DOHH2 (cell line): ENCODE measurements at regions not wholly inside any gene's neighbourhood (a gene's known extent, or its start where the extent isn't known, plus 50 kb on each side); places are given as distances from the start of the nearest gene placed in this dataset.

Experiments
- H3F3A ChIP-seq: fragments of 200-600 bp; sonication (generic), shearing (Covaris generic); 2 replicates; pipeline ENCODE4 v1.6.0; 2016; ENCODE audit warnings: antibody characterized with exemption, mild to moderate bottlenecking; ENCODE audit not compliant: control insufficient read depth, insufficient read depth
- H3K27ac ChIP-seq: fragments of 200-600 bp; sonication (generic); 2 replicates; pipeline ENCODE4 v1.5.1; 2014; ENCODE audit warnings: low read depth, mild to moderate bottlenecking, low read length, moderate library complexity
- H3K27me3 ChIP-seq: fragments of 200-600 bp; sonication (generic); 2 replicates; pipeline ENCODE4 v1.6.1; 2014; ENCODE audit warnings: mild to moderate bottlenecking, low read length, mixed read lengths; ENCODE audit not compliant: control insufficient read depth
- H3K36me3 ChIP-seq: fragments of 200-600 bp; sonication (generic); 2 replicates; pipeline ENCODE4 v1.6.1; 2014; ENCODE audit warnings: mild to moderate bottlenecking, low read length, moderate library complexity, mixed read lengths; ENCODE audit not compliant: control insufficient read depth
- H3K4me1 ChIP-seq: fragments of 200-600 bp; sonication (generic); 2 replicates; pipeline ENCODE4 v1.6.1; 2014; ENCODE audit warnings: mild to moderate bottlenecking, low read length, mixed read lengths; ENCODE audit not compliant: control insufficient read depth
- H3K4me2 ChIP-seq: fragments of 200-600 bp; sonication (generic); 2 replicates; pipeline ENCODE4 v1.6.0; 2014; ENCODE audit warnings: mild to moderate bottlenecking, low read length, moderate library complexity
- H3K4me3 ChIP-seq: fragments of 200-600 bp; sonication (generic); 2 replicates; pipeline ENCODE4 v1.5.1; 2014; ENCODE audit warnings: mild to moderate bottlenecking, low read length, mixed read lengths
- H3K79me2 ChIP-seq: fragments of 200-600 bp; sonication (generic); 2 replicates; pipeline ENCODE4 v1.6.1; 2014; ENCODE audit warnings: mild to moderate bottlenecking, low read length, mixed read lengths; ENCODE audit not compliant: control insufficient read depth
- H3K9me2 ChIP-seq: fragments of 200-600 bp; sonication (generic); replicated peaks from 2 replicates; pipeline ENCODE4 v1.6.1; 2014; ENCODE audit warnings: mild to moderate bottlenecking, low read length, mixed read lengths; ENCODE audit not compliant: control insufficient read depth
- H3K9me3 ChIP-seq: fragments of 200-600 bp; sonication (generic); 2 replicates; pipeline ENCODE4 v1.6.1; 2014; ENCODE audit warnings: antibody characterized with exemption, low read length, mixed read lengths; ENCODE audit not compliant: control insufficient read depth, insufficient read depth
- H4K20me1 ChIP-seq: fragments of 200-600 bp; sonication (generic); 2 replicates; pipeline ENCODE4 v1.6.0; 2014; ENCODE audit warnings: low read depth, mild to moderate bottlenecking, antibody characterized with exemption, low read length, moderate library complexity; ENCODE audit not compliant: control insufficient read depth, insufficient read depth
- EZH2phosphoT487 ChIP-seq: fragments of 200-600 bp; sonication (generic); IDR thresholded peaks from 2 replicates; pipeline ENCODE4 v1.6.1; 2017; ENCODE audit warnings: borderline replicate concordance, mild to moderate bottlenecking, antibody characterized with exemption, low read length, moderate library complexity, mixed read lengths
- TF ChIP-seq, protein P1 (sequence below): fragments of 200-600 bp; sonication (generic); IDR thresholded peaks from one replicate; pipeline ENCODE4 v1.5.1; 2014; ENCODE audit warnings: antibody characterized with exemption, mild to moderate bottlenecking, low read depth, low read length; ENCODE audit not compliant: poor library complexity, severe bottlenecking

DNA sequence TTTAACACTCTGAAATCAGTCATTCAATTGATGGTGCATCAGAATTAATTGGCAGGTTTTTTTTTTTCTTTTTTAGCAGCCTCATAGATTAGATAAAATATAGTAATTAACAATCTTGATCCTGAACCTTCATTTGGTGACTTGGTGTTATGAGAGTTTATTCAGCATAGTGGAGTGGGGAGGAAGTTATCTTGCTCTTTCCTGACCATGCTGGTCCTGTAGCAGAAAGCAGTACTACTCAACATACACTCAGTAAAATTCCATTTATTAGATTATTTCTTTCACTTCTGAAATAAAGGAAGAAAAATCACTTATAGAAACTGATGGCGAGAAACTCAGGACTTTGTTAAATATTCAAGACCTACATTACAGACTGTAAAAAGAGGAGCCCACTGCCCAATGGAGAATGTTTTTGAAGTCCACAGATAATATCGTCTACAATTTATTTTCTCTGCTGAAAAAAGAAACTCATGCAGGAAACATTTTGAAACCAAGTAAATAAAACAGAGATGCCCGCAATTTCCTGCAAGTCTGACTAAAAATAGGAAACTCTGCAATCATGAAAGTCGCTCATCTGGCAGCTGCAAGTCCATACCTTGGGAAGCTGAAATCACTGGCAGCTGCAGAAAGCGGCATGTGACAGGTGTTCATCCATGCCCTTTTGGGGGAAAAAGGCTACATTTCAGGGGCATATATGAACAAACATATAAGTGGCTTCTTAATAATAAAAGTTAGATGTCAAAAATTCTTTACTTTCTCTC, 233.2 kb upstream of the RFX3 start:
- Histone ChIP-seq H3K4me2 (no peak overlapping the region), H3K9me3 (no peaks in the 10 kb centered on the region), H3K79me2 (no peaks in the 10 kb centered on the region), H3F3A (no peaks in the 10 kb centered on the region), H3K27ac (no peak overlapping the region), H3K36me3 (no peaks in the 10 kb centered on the region), H3K9me2 (no peaks in the 10 kb centered on the region), H3K27me3 (peaks cover 5% of the 10 kb centered on the region), H4K20me1 (no peaks in the 10 kb centered on the region), H3K4me1 (no peaks in the 10 kb centered on the region), H3K4me3 (no peak overlapping the region)
- no peak for TF ChIP-seq EZH2phosphoT487
- TF ChIP-seq, protein P1, sequence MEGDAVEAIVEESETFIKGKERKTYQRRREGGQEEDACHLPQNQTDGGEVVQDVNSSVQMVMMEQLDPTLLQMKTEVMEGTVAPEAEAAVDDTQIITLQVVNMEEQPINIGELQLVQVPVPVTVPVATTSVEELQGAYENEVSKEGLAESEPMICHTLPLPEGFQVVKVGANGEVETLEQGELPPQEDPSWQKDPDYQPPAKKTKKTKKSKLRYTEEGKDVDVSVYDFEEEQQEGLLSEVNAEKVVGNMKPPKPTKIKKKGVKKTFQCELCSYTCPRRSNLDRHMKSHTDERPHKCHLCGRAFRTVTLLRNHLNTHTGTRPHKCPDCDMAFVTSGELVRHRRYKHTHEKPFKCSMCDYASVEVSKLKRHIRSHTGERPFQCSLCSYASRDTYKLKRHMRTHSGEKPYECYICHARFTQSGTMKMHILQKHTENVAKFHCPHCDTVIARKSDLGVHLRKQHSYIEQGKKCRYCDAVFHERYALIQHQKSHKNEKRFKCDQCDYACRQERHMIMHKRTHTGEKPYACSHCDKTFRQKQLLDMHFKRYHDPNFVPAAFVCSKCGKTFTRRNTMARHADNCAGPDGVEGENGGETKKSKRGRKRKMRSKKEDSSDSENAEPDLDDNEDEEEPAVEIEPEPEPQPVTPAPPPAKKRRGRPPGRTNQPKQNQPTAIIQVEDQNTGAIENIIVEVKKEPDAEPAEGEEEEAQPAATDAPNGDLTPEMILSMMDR = no peak

DNA sequence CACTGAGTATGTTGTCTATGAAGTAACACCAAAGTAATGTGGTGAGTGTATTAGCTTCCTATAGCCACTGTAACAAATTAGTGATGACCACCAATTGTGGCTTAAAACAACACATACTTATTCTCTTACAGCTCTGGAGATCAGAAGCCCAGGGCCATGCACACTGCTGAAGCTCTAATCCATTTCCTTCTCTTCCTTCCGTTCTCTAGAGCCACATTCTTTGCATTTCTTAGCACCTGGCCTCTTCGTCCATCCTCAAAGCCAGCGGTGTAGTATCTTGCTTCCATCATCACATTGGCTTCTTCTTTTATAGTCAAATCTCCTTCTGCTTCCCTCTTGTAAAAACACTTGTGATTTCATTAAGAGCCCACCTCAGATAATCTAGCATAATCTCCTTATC, 230.3 kb upstream of the RFX3 start:
- no peaks in the 10 kb centered on the region for H3K4me1 ChIP-seq
- H3K9me2 ChIP-seq = no peaks in the 10 kb centered on the region
- H3K4me3 ChIP-seq = no peak overlapping the region
- H3K36me3 ChIP-seq = no peaks in the 10 kb centered on the region
- no peaks in the 10 kb centered on the region for H3K79me2 ChIP-seq
- no peaks in the 10 kb centered on the region for H3F3A ChIP-seq
- H3K9me3 ChIP-seq = no peaks in the 10 kb centered on the region
- no peak overlapping the region for H3K27ac ChIP-seq
- H4K20me1 ChIP-seq = no peaks in the 10 kb centered on the region
- TF ChIP-seq, protein P1 = no peak
- TF ChIP-seq EZH2phosphoT487 = no peak
- H3K4me2 ChIP-seq = no peak overlapping the region
- H3K27me3 ChIP-seq = peaks cover 5% of the 10 kb centered on the region

DNA sequence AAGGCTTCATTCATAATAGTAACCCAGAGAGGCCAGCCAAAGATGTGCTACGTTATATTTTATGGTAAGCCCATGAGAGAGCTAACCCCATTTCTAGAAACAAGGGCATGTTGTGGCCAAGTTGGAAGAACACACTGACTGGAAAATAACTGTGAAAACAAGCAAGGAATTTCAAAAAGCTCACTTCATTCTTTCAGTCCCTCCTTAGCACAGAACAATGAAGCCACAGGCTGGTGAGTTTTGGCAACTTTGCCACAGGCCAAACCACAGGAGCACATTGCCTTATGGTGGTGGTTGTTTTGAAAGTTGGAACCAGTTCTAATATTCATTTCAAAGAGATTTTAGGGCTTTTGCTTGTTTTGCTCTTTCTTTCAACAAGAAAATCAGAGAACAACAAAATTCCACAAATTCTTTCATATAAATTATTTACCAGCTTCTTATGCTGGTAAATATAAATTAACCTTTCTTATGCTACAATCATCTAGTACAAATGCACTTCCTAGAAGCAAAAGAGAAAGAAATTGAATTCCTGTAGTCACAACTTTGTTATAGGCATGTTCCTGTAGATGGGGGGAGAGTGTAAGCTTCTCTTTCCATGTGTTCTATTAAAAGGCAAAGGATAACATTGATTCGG, 225.4 kb upstream of the RFX3 start:
- TF ChIP-seq, protein P1 = no peak
- TF ChIP-seq EZH2phosphoT487 = no peak
- Histone ChIP-seq H3K4me1 (no peaks in the 10 kb centered on the region), H3K9me3 (no peaks in the 10 kb centered on the region), H3K79me2 (no peaks in the 10 kb centered on the region), H3K4me2 (no peak overlapping the region), H3K27me3 (no peaks in the 10 kb centered on the region), H4K20me1 (no peaks in the 10 kb centered on the region), H3K9me2 (no peaks in the 10 kb centered on the region), H3K4me3 (no peak overlapping the region), H3F3A (no peaks in the 10 kb centered on the region), H3K27ac (no peak overlapping the region), H3K36me3 (no peaks in the 10 kb centered on the region)
